NCI-H446 (cell line): ENCODE measurements at regions not wholly inside any gene's neighbourhood (a gene's known extent, or its start where the extent isn't known, plus 50 kb on each side); places are given as distances from the start of the nearest gene placed in this dataset.
A peak's percentile ranks its signal among the peaks of the same experiment; 100 is the strongest.
"Not testable (repeated sequence)": the region's sequence is repeated elsewhere in the genome, so short reads cannot be mapped to it uniquely, and the experiment has no call there.

ENCODE experiments used
- DNase-seq, 2 experiments: peaks; one replicate each; lab custom pipeline; 2025; lab: John Stamatoyannopoulos, UW

GRCh38 chr14:87432698-87433097 is 560.3 kb downstream of the GALC start:
- DNase-seq = no peak

GRCh38 chr14:87430810-87431209 is 562.2 kb downstream of the GALC start:
- no peak for DNase-seq

- DNase-seq = no peak
These were observed 562.8 kb downstream of the GALC start for GRCh38 chr14:87430214-87430613.

- no peak for DNase-seq
These were observed 573.1 kb downstream of the GALC start for GRCh38 chr14:87419925-87420324.

GRCh38 chr14:87411370-87411769 is 581.6 kb downstream of the GALC start:
- no peak for DNase-seq

- DNase-seq = no peak
These were observed 583.6 kb downstream of the GALC start for GRCh38 chr14:87409393-87409792.

- DNase-seq = no peak
These were observed 585.6 kb downstream of the GALC start for GRCh38 chr14:87407344-87407743.

GRCh38 chr14:87405563-87405962 is 587.4 kb downstream of the GALC start:
- DNase-seq = no peak

GRCh38 chr14:87397499-87397898 is 595.5 kb downstream of the GALC start:
- DNase-seq = no peak

GRCh38 chr14:87391066-87391465 is 601.9 kb downstream of the GALC start:
- no peak for DNase-seq

- no peak for DNase-seq
These were observed 604.0 kb downstream of the GALC start for GRCh38 chr14:87388946-87389345.

- no peak for DNase-seq
These were observed 605.2 kb downstream of the GALC start for GRCh38 chr14:87387806-87388205.

GRCh38 chr14:87386524-87386923 is 606.5 kb downstream of the GALC start:
- DNase-seq = no peak

- DNase-seq = no peak
These were observed 612.9 kb downstream of the GALC start for GRCh38 chr14:87380054-87380453.

GRCh38 chr14:87368751-87369150 is 624.2 kb downstream of the GALC start:
- no peak for DNase-seq

GRCh38 chr14:87360246-87360645 is 632.7 kb downstream of the GALC start:
- not testable (repeated sequence) for DNase-seq

- DNase-seq = no peak
These were observed 642.0 kb downstream of the GALC start for GRCh38 chr14:87351007-87351406.

GRCh38 chr14:87349921-87350320 is 643.1 kb downstream of the GALC start:
- DNase-seq = no peak

GRCh38 chr14:87343652-87344051 is 649.3 kb downstream of the GALC start:
- DNase-seq = no peak

GRCh38 chr14:87334997-87335685 is 657.8 kb downstream of the GALC start:
- DNase-seq = no peak

- DNase-seq = peak; percentile 32 to 68
These were observed 661.0 kb downstream of the GALC start for GRCh38 chr14:87331991-87332390.

GRCh38 chr14:87325741-87326140 is 667.2 kb downstream of the GALC start:
- DNase-seq = peak in 1 of 2 experiments; percentile 8

- no peak for DNase-seq
These were observed 669.8 kb downstream of the GALC start for GRCh38 chr14:87323191-87323590.

- no peak for DNase-seq
These were observed 671.4 kb downstream of the GALC start for GRCh38 chr14:87321548-87321947.

- DNase-seq = no peak
These were observed 680.1 kb downstream of the GALC start for GRCh38 chr14:87312894-87313205.
